OCI-LY3 (cell line): ENCODE measurements at regions not wholly inside any gene's neighbourhood (a gene's known extent, or its start where the extent isn't known, plus 50 kb on each side); places are given as distances from the start of the nearest gene placed in this dataset.

Experiments
- H2AFZ ChIP-seq: fragments of 200-600, 300-600 bp; shearing (Covaris generic); 2 replicates; pipeline ENCODE4 v1.6.0; 2014; ENCODE audit warnings: antibody characterized with exemption, low read depth, low read length
- H3K27ac ChIP-seq: fragments of 200-600, 300-600 bp; sonication (generic); 2 replicates; pipeline ENCODE4 v1.5.1; 2014; ENCODE audit warnings: mild to moderate bottlenecking, low read length, moderate library complexity, mixed read lengths
- H3K27me3 ChIP-seq: fragments of 200-600, 300-600 bp; sonication (generic); 2 replicates; pipeline ENCODE4 v1.6.1; 2014; ENCODE audit warnings: low read depth, low read length, mixed read lengths
- H3K36me3 ChIP-seq: fragments of 200-600, 300-600 bp; sonication (generic); replicated peaks from 2 replicates; pipeline ENCODE3; 2014; ENCODE audit warnings: low read depth, low read length, mixed read lengths
- H3K4me1 ChIP-seq: fragments of 300-600, 200-600 bp; sonication (generic); 2 replicates; pipeline ENCODE4 v1.6.1; 2014; ENCODE audit warnings: low read length, mixed read lengths
- H3K4me2 ChIP-seq: fragments of 200-600, 300-600 bp; sonication (generic); 2 replicates; pipeline ENCODE4 v1.6.1; 2014; ENCODE audit warnings: low read length, mixed read lengths
- H3K4me3 ChIP-seq: fragments of 300-600, 200-600 bp; sonication (generic); 2 replicates; pipeline ENCODE4 v1.5.1; 2014; ENCODE audit warnings: antibody characterized with exemption, mild to moderate bottlenecking, low read length, moderate library complexity
- H3K79me2 ChIP-seq: fragments of 300-600, 200-600 bp; shearing (Covaris generic); 2 replicates; pipeline ENCODE4 v1.6.1; 2014; ENCODE audit warnings: mild to moderate bottlenecking, low read length, mixed read lengths
- H3K9ac ChIP-seq: fragments of 300-600, 200-600 bp; shearing (Covaris generic); 2 replicates; pipeline ENCODE4 v1.6.0; 2014; ENCODE audit warnings: mild to moderate bottlenecking, low read length, moderate library complexity
- H3K9me3 ChIP-seq: fragments of 200-600, 300-600 bp; shearing (Covaris generic); 2 replicates; pipeline ENCODE4 v1.6.1; 2014; ENCODE audit warnings: low read length, mixed read lengths; ENCODE audit not compliant: insufficient read depth
- H4K20me1 ChIP-seq: fragments of 200-600, 300-600 bp; sonication (generic); 2 replicates; pipeline ENCODE4 v1.6.1; 2016; ENCODE audit warnings: low read length, mixed read lengths; ENCODE audit not compliant: insufficient read depth
- CTCF ChIP-seq: fragments of 200-600, 300-600 bp; sonication (generic); IDR thresholded peaks from 2 replicates; pipeline ENCODE4 v1.5.1; 2014; ENCODE audit warnings: antibody characterized with exemption, low read length, low read depth
- EZH2phosphoT487 ChIP-seq: fragments of 200-600 bp; shearing (Covaris generic); IDR thresholded peaks from 2 replicates; pipeline ENCODE4 v1.6.1; 2018; ENCODE audit warnings: antibody characterized with exemption, mixed run types, low read depth

- H3K9ac ChIP-seq = no peak overlapping the region
- no peaks in the 10 kb centered on the region for H3K36me3 ChIP-seq
- H2AFZ ChIP-seq = no peak overlapping the region
- H3K4me3 ChIP-seq = no peak overlapping the region
- H3K4me2 ChIP-seq = no peak overlapping the region
- no peak overlapping the region for H3K27ac ChIP-seq
- no peaks in the 10 kb centered on the region for H3K9me3 ChIP-seq
- TF ChIP-seq CTCF = no peak
- no peak for TF ChIP-seq EZH2phosphoT487
- no peaks in the 10 kb centered on the region for H4K20me1 ChIP-seq
- H3K79me2 ChIP-seq = no peaks in the 10 kb centered on the region
- no peaks in the 10 kb centered on the region for H3K4me1 ChIP-seq
- no peaks in the 10 kb centered on the region for H3K27me3 ChIP-seq
These were observed 490.0 kb upstream of the COX7C start for GRCh38 chr5:86127696-86128095.

GRCh38 chr5:86129009-86129408 is 488.7 kb upstream of the COX7C start:
- H3K79me2 ChIP-seq = no peaks in the 10 kb centered on the region
- no peaks in the 10 kb centered on the region for H3K27me3 ChIP-seq
- H2AFZ ChIP-seq = no peak overlapping the region
- H3K4me3 ChIP-seq = no peak overlapping the region
- H3K9me3 ChIP-seq = no peaks in the 10 kb centered on the region
- no peak overlapping the region for H3K9ac ChIP-seq
- H3K4me1 ChIP-seq = no peaks in the 10 kb centered on the region
- H4K20me1 ChIP-seq = no peaks in the 10 kb centered on the region
- no peak overlapping the region for H3K27ac ChIP-seq
- TF ChIP-seq EZH2phosphoT487 (no peak), CTCF (no peak)
- no peak overlapping the region for H3K4me2 ChIP-seq
- no peaks in the 10 kb centered on the region for H3K36me3 ChIP-seq

GRCh38 chr5:86137297-86137696 is 480.4 kb upstream of the COX7C start:
- H3K9ac ChIP-seq = no peak overlapping the region
- no peak overlapping the region for H2AFZ ChIP-seq

GRCh38 chr5:86143837-86144236 is 473.9 kb upstream of the COX7C start:
- H3K36me3 ChIP-seq = no peaks in the 10 kb centered on the region

More at GRCh38 chr5:86137297-86137696, 480.4 kb upstream of the COX7C start:
- no peaks in the 10 kb centered on the region for H3K9me3 ChIP-seq
- no peak overlapping the region for H3K27ac ChIP-seq
- no peak overlapping the region for H3K4me2 ChIP-seq
- no peaks in the 10 kb centered on the region for H3K79me2 ChIP-seq
- no peaks in the 10 kb centered on the region for H4K20me1 ChIP-seq
- H3K27me3 ChIP-seq = no peaks in the 10 kb centered on the region
- no peak overlapping the region for H3K4me3 ChIP-seq
- TF ChIP-seq EZH2phosphoT487 = no peak
- TF ChIP-seq CTCF = no peak
- no peaks in the 10 kb centered on the region for H3K36me3 ChIP-seq
- H3K4me1 ChIP-seq = no peaks in the 10 kb centered on the region

More at GRCh38 chr5:86143837-86144236, 473.9 kb upstream of the COX7C start:
- no peak overlapping the region for H3K27ac ChIP-seq
- no peak overlapping the region for H3K4me3 ChIP-seq
- no peak overlapping the region for H3K9ac ChIP-seq
- H2AFZ ChIP-seq = no peak overlapping the region
- no peak overlapping the region for H3K4me2 ChIP-seq
- H3K27me3 ChIP-seq = no peaks in the 10 kb centered on the region
- H3K4me1 ChIP-seq = no peaks in the 10 kb centered on the region
- no peak for TF ChIP-seq CTCF
- no peak for TF ChIP-seq EZH2phosphoT487
- H4K20me1 ChIP-seq = no peaks in the 10 kb centered on the region
- H3K9me3 ChIP-seq = no peaks in the 10 kb centered on the region
- H3K79me2 ChIP-seq = no peaks in the 10 kb centered on the region
